ENCODE measurements at regions not wholly inside any gene's neighbourhood (a gene's known extent, or its start where the extent isn't known, plus 50 kb on each side); places are given as distances from the start of the nearest gene placed in this dataset.

DNA sequence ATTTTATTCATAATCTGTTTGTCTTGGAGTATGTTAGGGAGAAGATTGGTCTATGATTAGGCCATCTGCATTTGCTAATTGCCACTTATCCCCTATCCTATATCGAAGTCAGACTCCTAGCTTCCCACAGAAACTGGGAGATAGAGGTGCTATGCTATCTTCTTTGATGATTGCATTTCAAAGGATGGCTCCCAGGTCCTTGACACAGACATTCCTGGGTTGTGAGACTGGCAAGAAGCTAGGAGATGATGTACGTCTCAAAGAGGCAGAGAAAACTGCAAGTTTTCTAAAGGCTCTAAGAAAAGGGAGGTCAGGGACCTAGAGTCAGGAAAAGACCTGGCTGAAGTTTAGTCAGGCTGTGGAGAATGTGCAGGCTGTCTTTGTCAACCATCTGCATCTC is 1251.9 kb downstream of the PCDH17 start:
- ATAC-seq (no peak), DNase-seq (no peak)
- H3K27me3 ChIP-seq = no peaks in the 10 kb centered on the region
- 61 to 73% (median 67%) methylated on average over 2 of the region's 2 CpGs for WGBS, 4 donors
- intact Hi-C loops (cut with DNase I) = no loop called here
- H3K4me3 ChIP-seq = no peak overlapping the region
- no peaks in the 10 kb centered on the region for H3K4me1 ChIP-seq
- no peak overlapping the region for H3K27ac ChIP-seq
- H3K9me3 ChIP-seq = no peaks in the 10 kb centered on the region
- TF ChIP-seq POLR2A (IDR thresholded peaks at IDR 0.05) = no peak
- TF ChIP-seq, protein P1, sequence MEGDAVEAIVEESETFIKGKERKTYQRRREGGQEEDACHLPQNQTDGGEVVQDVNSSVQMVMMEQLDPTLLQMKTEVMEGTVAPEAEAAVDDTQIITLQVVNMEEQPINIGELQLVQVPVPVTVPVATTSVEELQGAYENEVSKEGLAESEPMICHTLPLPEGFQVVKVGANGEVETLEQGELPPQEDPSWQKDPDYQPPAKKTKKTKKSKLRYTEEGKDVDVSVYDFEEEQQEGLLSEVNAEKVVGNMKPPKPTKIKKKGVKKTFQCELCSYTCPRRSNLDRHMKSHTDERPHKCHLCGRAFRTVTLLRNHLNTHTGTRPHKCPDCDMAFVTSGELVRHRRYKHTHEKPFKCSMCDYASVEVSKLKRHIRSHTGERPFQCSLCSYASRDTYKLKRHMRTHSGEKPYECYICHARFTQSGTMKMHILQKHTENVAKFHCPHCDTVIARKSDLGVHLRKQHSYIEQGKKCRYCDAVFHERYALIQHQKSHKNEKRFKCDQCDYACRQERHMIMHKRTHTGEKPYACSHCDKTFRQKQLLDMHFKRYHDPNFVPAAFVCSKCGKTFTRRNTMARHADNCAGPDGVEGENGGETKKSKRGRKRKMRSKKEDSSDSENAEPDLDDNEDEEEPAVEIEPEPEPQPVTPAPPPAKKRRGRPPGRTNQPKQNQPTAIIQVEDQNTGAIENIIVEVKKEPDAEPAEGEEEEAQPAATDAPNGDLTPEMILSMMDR (IDR thresholded peaks at IDR 0.05) = no peak
- H3K36me3 ChIP-seq = no peaks in the 10 kb centered on the region

DNA sequence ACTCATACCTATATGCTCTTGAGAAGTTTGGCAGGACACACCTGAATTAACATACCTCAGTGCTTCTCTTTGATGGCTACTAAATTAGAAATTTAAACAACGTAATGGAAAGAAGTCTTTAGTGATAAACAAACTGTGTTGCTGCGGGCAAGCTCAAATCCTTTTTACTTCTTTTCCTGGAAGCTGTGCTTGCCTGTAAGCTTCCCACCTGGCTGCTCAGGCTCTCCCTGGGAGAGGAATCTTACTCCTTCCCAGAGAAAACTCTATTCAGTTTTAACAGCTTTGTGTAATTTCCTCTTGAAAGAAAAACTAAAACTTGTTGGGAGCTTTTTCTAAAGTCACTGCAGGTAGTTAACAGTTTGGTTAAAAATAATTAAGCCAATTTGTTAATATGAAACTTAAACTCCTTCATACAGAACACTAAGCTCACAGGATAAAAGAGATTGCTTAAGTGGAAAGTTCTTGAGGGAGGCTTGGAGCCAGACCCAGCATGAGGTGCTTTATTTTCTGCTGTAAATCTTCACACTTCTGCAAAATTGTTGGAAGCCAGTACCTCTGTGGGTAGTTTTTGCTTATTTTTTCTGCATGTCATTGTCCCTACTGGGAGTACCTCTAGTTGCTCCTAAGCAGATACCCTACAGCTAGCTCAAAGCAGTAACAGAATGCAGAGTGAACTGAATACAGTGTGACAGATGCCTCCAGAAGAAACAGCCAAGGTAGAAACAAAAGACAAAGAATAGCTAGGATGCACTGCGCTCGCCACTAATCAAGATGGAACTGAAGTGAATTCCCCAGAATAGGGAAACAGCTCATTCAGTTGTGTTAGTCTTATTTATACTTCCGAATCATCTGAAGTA is 1253.0 kb downstream of the PCDH17 start:
- TF ChIP-seq, protein P1 (IDR thresholded peaks at IDR 0.05) = no peak
- no peak for TF ChIP-seq POLR2A (IDR thresholded peaks at IDR 0.05)
- H3K36me3 ChIP-seq = no peaks in the 10 kb centered on the region
- H3K9me3 ChIP-seq = no peaks in the 10 kb centered on the region
- DNase-seq (no peak), ATAC-seq (no peak)
- WGBS, 4 donors = 61 to 77% (median 68%) methylated on average over 5 of the region's 5 CpGs
- no peaks in the 10 kb centered on the region for H3K27me3 ChIP-seq
- intact Hi-C loops (cut with DNase I) = no loop called here
- no peak overlapping the region for H3K27ac ChIP-seq
- H3K4me1 ChIP-seq = no peaks in the 10 kb centered on the region
- H3K4me3 ChIP-seq = no peak overlapping the region

DNA sequence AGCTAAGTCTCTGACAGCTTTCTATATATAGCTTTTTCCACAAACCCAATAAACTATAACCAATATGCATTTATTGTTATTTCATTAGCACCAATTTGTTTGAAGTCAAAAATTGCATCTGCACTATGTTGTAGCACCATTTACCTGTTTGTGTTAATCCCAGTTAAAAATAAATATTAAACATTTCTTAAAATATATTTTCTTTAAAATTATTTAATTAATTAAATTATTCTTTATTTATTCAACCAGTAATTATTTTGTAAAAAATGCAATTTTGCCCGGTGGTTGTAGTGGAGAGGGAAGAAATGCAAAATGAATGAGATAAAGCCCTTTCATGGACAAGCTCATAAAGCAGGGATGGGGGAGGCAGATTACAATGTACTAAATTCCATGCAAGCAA is 1257.9 kb downstream of the PCDH17 start:
- WGBS, 4 donors = 63 to 84% (median 73%) methylated on average over 1 of the region's 1 CpG
- TF ChIP-seq, protein P1 (IDR thresholded peaks at IDR 0.05) = no peak
- TF ChIP-seq POLR2A (IDR thresholded peaks at IDR 0.05) = no peak
- Histone ChIP-seq H3K27ac (no peak overlapping the region), H3K9me3 (peaks cover 0 to 7% (median 0%) of the 10 kb centered on the region in 12 donors), H3K27me3 (no peaks in the 10 kb centered on the region), H3K4me3 (no peak overlapping the region), H3K36me3 (no peaks in the 10 kb centered on the region), H3K4me1 (no peaks in the 10 kb centered on the region)
- ATAC-seq = no peak
- DNase-seq = no peak
- intact Hi-C loops (cut with DNase I) = no loop called here

DNA sequence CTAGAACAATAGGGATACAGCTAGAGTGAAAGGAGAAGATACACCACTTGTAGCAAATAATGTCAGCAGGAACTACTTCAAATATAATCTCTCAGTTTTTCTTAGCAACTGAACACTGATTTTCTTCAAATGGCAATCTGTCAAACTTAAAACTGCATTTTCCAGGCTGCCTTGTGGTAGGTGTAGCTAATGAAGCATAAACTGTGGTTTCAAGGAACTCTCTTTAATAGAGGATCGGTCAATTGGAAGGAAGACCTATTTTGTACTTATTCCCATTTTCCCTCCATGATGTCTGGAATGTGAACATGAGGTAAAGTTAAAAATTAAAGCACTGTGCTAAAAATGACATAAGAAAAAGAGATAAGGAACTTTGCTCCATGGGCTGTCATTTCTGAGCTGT is 1261.9 kb downstream of the PCDH17 start:
- WGBS, 4 donors = 94 to 100% (median 98%) methylated on average over 1 of the region's 1 CpG
- Histone ChIP-seq H3K36me3 (no peaks in the 10 kb centered on the region), H3K4me3 (no peak overlapping the region), H3K27ac (no peak overlapping the region), H3K9me3 (peaks cover 0 to 7% (median 0%) of the 10 kb centered on the region in 12 donors), H3K27me3 (no peaks in the 10 kb centered on the region), H3K4me1 (no peaks in the 10 kb centered on the region)
- TF ChIP-seq, protein P1 (IDR thresholded peaks at IDR 0.05) = no peak
- no peak for TF ChIP-seq POLR2A (IDR thresholded peaks at IDR 0.05)
- ATAC-seq = no peak
- DNase-seq = no peak
- intact Hi-C loops (cut with DNase I) = no loop called here

Measured in heart left ventricle (tissue), 16 donors.